HG03442 (cell line): ENCODE measurements at regions not wholly inside any gene's neighbourhood (a gene's known extent, or its start where the extent isn't known, plus 50 kb on each side); places are given as distances from the start of the nearest gene placed in this dataset.

Experiments used
- ATAC-seq: cut with Tn5 transposase; IDR thresholded peaks from one replicate; pipeline ENCODE4 v1.9.1; 2021; ENCODE audit warnings: mild to moderate bottlenecking, moderate library complexity; ENCODE audit not compliant: unreplicated experiment

GRCh38 chr21:26784974-26785373 is 60.2 kb downstream of the ADAMTS1 start:
- no peak for ATAC-seq

- ATAC-seq = no peak
Observed at GRCh38 chr21:26783466-26784195, 61.6 kb downstream of the ADAMTS1 start.

- ATAC-seq = no peak
Observed at GRCh38 chr21:26782747-26783146, 62.5 kb downstream of the ADAMTS1 start.

GRCh38 chr21:26782331-26782730 is 62.9 kb downstream of the ADAMTS1 start:
- no peak for ATAC-seq

GRCh38 chr21:26781331-26781730 is 63.9 kb downstream of the ADAMTS1 start:
- ATAC-seq = no peak

- ATAC-seq = no peak
Observed at GRCh38 chr21:26777166-26777565, 68.0 kb downstream of the ADAMTS1 start.

- no peak for ATAC-seq
Observed at GRCh38 chr21:26776310-26777021, 68.7 kb downstream of the ADAMTS1 start.

- no peak for ATAC-seq
Observed at GRCh38 chr21:26773058-26773457, 72.2 kb downstream of the ADAMTS1 start.

GRCh38 chr21:26769613-26770188 is 75.5 kb downstream of the ADAMTS1 start:
- ATAC-seq = no peak

- no peak for ATAC-seq
Observed at GRCh38 chr21:26766826-26767325, 78.3 kb downstream of the ADAMTS1 start.

- ATAC-seq = no peak
Observed at GRCh38 chr21:26761174-26761915, 83.9 kb downstream of the ADAMTS1 start.

- no peak for ATAC-seq
Observed at GRCh38 chr21:26759731-26760130, 85.5 kb downstream of the ADAMTS1 start.

GRCh38 chr21:26758083-26758880 is 86.9 kb downstream of the ADAMTS1 start:
- no peak for ATAC-seq

GRCh38 chr21:26756491-26757159 is 88.6 kb downstream of the ADAMTS1 start:
- ATAC-seq = no peak

GRCh38 chr21:26754853-26755252 is 90.4 kb downstream of the ADAMTS1 start:
- ATAC-seq = no peak

GRCh38 chr21:26753822-26754221 is 91.4 kb downstream of the ADAMTS1 start:
- no peak for ATAC-seq

GRCh38 chr21:26752849-26753248 is 92.4 kb downstream of the ADAMTS1 start:
- no peak for ATAC-seq

GRCh38 chr21:26751305-26751704 is 93.9 kb downstream of the ADAMTS1 start:
- no peak for ATAC-seq

GRCh38 chr21:26748066-26748465 is 97.1 kb downstream of the ADAMTS1 start:
- no peak for ATAC-seq

- ATAC-seq = no peak
Observed at GRCh38 chr21:26747216-26747615, 98.0 kb downstream of the ADAMTS1 start.
